ENCODE measurements at regions not wholly inside any gene's neighbourhood (a gene's known extent, or its start where the extent isn't known, plus 50 kb on each side); places are given as distances from the start of the nearest gene placed in this dataset.
A peak's percentile ranks its signal among the peaks of the same experiment; 100 is the strongest.

DNA sequence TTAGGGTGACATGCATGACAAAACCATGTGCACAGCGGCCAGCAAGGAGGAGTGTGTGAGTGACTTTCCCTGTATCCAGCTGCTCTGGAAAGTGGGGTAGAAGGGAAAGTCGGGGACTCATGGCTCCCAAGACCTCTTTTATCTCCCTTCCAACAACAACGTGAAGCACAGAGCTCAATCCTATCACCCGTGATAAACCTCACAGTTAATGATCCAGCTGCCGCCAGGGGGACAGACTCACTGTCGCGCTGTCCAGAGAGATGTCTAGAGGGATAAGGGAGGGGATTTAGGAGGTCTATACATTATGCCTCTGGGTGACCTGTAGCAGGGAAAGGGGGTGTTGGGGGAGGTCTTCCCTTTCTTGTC is 84.0 kb upstream of the SMNDC1 start:
- no peaks in the 10 kb centered on the region for H3K9me3 ChIP-seq (ENCODE audit: control insufficient read depth in 1 of 2, low read length in 2 of 2)
- H3K4me1 ChIP-seq (ENCODE audit: control insufficient read depth in 1 of 2, insufficient read depth in 2 of 2, low read length in 2 of 2), result peaks cover 25 to 26% of the 10 kb centered on the region in 2 donors
- no peak overlapping the region for H3K27ac ChIP-seq (ENCODE audit: low read depth, low read length)
- H3K4me3 ChIP-seq (ENCODE audit: low read depth in 1 of 2, low read length in 2 of 2), result no peak overlapping the region
- H3K27me3 ChIP-seq (ENCODE audit: control insufficient read depth in 1 of 2, insufficient read depth in 2 of 2, low read length in 2 of 2), result no peaks in the 10 kb centered on the region
- no peaks in the 10 kb centered on the region for H3K36me3 ChIP-seq (ENCODE audit: control insufficient read depth in 1 of 2, insufficient read depth in 2 of 2, low read length in 2 of 2)
- no peak overlapping the region for H3K9ac ChIP-seq (ENCODE audit: low read depth in 1 of 2, low read length in 2 of 2)

DNA sequence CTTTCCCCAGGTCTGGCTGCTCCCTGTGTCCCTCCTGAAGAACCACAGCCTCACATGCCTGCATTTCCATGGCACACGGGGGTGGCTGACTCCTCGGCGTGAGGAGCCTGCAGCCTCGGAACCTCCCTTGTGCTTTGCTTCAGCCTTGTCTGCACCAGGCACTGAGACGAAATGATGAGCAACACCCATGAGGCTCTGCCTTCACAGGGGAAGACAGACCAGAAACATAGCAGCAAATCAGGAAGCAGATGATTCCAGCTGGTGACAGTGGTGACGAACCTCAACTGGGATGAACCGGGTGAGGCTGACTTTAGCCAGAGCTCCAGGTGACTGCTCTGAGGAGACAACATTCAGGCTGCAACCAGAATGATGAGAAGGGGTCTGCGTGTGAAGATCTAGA is 84.5 kb upstream of the SMNDC1 start:
- Histone ChIP-seq H3K9ac (ENCODE audit: low read depth in 1 of 2, low read length in 2 of 2) (no peak overlapping the region), H3K27me3 (ENCODE audit: control insufficient read depth in 1 of 2, insufficient read depth in 2 of 2, low read length in 2 of 2) (no peaks in the 10 kb centered on the region)

DNA sequence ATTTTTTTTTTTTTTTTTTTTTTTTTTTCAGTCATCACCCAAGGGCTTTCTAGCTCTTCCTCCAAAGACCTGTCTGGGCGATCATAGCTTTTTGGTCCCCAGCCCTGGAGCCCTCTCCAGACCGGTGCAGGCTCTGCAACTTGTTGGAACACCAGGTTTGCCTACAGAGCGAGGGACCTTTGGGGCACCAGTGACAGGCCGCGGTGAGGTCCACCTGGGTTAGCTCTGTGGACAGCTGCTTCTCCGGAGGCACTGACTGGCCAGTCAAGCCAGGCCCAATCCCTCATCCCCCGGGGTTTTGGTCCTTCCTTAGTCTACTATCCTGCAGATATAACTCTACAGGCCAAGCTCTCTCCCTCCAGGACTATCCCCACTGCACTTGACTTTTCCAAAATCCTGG is 86.8 kb upstream of the SMNDC1 start:
- peaks cover 44 to 45% of the 10 kb centered on the region in 2 donors for H3K4me1 ChIP-seq (ENCODE audit: control insufficient read depth in 1 of 2, insufficient read depth in 2 of 2, low read length in 2 of 2)
- no peak overlapping the region for H3K27ac ChIP-seq (ENCODE audit: low read depth, low read length)
- H3K36me3 ChIP-seq (ENCODE audit: control insufficient read depth in 1 of 2, insufficient read depth in 2 of 2, low read length in 2 of 2), result no peaks in the 10 kb centered on the region
- H3K4me3 ChIP-seq (ENCODE audit: low read depth in 1 of 2, low read length in 2 of 2), result no peak overlapping the region
- no peaks in the 10 kb centered on the region for H3K27me3 ChIP-seq (ENCODE audit: control insufficient read depth in 1 of 2, insufficient read depth in 2 of 2, low read length in 2 of 2)
- H3K9ac ChIP-seq (ENCODE audit: low read depth in 1 of 2, low read length in 2 of 2), result no peak overlapping the region
- H3K9me3 ChIP-seq (ENCODE audit: control insufficient read depth in 1 of 2, low read length in 2 of 2), result no peaks in the 10 kb centered on the region

More for the DNA sequence above, 84.5 kb upstream of the SMNDC1 start:
- Histone ChIP-seq H3K9me3 (ENCODE audit: control insufficient read depth in 1 of 2, low read length in 2 of 2) (no peaks in the 10 kb centered on the region), H3K4me1 (ENCODE audit: control insufficient read depth in 1 of 2, insufficient read depth in 2 of 2, low read length in 2 of 2) (peaks cover 25 to 26% of the 10 kb centered on the region in 2 donors), H3K4me3 (ENCODE audit: low read depth in 1 of 2, low read length in 2 of 2) (no peak overlapping the region), H3K27ac (ENCODE audit: low read depth, low read length) (no peak overlapping the region), H3K36me3 (ENCODE audit: control insufficient read depth in 1 of 2, insufficient read depth in 2 of 2, low read length in 2 of 2) (no peaks in the 10 kb centered on the region)

DNA sequence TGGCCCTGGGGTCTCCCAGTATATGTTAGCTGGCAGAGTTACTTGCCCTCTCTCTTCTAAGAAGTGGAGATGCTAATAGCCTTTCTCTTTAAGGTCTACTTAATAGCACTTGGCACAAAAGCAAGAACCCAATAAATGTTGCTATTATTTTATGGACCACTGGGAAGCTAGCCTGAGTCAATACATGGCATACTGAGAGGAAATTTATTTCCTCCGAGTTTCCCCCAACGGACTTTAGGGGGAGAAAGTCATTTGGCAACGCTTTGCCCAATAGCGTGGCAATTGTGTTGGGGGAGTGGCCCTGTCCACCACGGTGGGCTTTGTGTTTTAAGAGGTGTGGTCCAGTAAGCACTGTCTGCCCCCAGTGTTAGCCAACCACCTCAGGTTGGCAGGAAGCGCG is 87.4 kb upstream of the SMNDC1 start:
- Histone ChIP-seq H3K36me3 (ENCODE audit: control insufficient read depth in 1 of 2, insufficient read depth in 2 of 2, low read length in 2 of 2) (no peaks in the 10 kb centered on the region), H3K4me1 (ENCODE audit: control insufficient read depth in 1 of 2, insufficient read depth in 2 of 2, low read length in 2 of 2) (peaks cover 45 to 47% of the 10 kb centered on the region in 2 donors), H3K4me3 (ENCODE audit: low read depth in 1 of 2, low read length in 2 of 2) (no peak overlapping the region), H3K9ac (ENCODE audit: low read depth in 1 of 2, low read length in 2 of 2) (no peak overlapping the region), H3K27ac (ENCODE audit: low read depth, low read length) (no peak overlapping the region), H3K9me3 (ENCODE audit: control insufficient read depth in 1 of 2, low read length in 2 of 2) (no peaks in the 10 kb centered on the region), H3K27me3 (ENCODE audit: control insufficient read depth in 1 of 2, insufficient read depth in 2 of 2, low read length in 2 of 2) (no peaks in the 10 kb centered on the region)

DNA sequence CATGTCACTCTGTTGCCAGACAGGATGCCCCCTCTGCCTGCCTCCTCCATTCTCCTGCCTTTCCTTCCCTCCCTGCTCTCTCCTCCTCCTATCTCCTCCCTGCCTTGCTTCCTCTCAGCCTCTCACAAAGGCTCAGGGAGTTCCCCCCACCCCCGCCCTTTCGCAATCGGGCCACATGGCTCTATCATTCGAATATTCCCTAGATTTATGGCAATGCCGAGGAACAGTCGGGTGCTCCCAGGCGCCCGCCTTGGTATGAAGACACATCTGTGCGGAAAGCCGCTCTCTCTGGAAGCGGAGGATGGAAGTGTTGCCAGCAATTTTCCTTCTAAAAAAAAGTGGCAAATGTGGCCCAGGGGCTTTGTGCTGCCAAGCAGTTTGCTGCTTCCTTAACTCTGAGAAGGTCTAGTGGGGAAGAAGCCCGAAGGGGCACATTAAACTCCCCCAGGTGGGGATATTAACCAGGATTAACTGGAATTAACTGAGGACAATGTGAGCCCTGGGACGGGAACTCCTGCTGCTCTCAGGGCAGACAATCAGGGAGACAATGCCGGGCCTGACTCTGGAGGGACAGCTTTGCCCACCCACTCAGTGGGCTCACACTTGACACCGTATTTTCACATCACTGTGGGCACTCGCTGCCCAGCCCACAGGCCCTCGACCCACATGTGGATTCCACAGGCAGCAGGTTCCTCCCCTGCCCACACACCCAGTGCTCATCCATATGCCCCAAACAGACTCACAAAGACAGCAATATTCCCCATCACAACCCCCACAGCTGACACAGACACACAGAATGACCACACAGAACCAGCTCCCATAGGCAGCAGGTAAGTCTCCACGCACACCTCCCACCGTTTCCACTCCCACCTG is 88.4 kb upstream of the SMNDC1 start:
- Histone ChIP-seq H3K36me3 (ENCODE audit: control insufficient read depth in 1 of 2, insufficient read depth in 2 of 2, low read length in 2 of 2) (no peaks in the 10 kb centered on the region), H3K9me3 (ENCODE audit: control insufficient read depth in 1 of 2, low read length in 2 of 2) (no peaks in the 10 kb centered on the region), H3K4me1 (ENCODE audit: control insufficient read depth in 1 of 2, insufficient read depth in 2 of 2, low read length in 2 of 2) (peaks cover 44 to 48% of the 10 kb centered on the region in 2 donors), H3K4me3 (ENCODE audit: low read depth in 1 of 2, low read length in 2 of 2) (peak overlapping the region in 1 of 2 donors; percentile 4), H3K27me3 (ENCODE audit: control insufficient read depth in 1 of 2, insufficient read depth in 2 of 2, low read length in 2 of 2) (no peaks in the 10 kb centered on the region), H3K9ac (ENCODE audit: low read depth in 1 of 2, low read length in 2 of 2) (no peak overlapping the region), H3K27ac (ENCODE audit: low read depth, low read length) (no peak overlapping the region)

DNA sequence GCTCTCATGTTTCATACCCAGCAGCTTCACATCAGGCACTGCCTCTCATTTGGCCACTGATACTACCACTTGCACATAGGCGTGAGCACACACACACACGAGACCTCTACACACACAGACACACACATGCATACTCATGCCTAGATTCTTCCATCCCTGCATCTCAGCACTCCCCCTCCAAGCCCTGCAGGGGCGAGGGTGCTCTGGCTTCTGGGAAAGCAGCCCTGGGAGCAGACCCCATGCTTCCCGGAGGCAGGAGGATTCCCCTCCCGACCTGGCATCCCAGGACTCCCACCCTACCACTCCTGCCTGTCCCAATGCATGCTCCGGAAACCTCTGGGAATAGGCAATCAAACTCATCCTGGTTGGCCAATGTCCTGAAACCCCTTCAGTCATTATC is 89.1 kb upstream of the SMNDC1 start:
- no peaks in the 10 kb centered on the region for H3K27me3 ChIP-seq (ENCODE audit: control insufficient read depth in 1 of 2, insufficient read depth in 2 of 2, low read length in 2 of 2)
- no peaks in the 10 kb centered on the region for H3K9me3 ChIP-seq (ENCODE audit: control insufficient read depth in 1 of 2, low read length in 2 of 2)
- no peak overlapping the region for H3K27ac ChIP-seq (ENCODE audit: low read depth, low read length)
- no peaks in the 10 kb centered on the region for H3K36me3 ChIP-seq (ENCODE audit: control insufficient read depth in 1 of 2, insufficient read depth in 2 of 2, low read length in 2 of 2)
- H3K4me3 ChIP-seq (ENCODE audit: low read depth in 1 of 2, low read length in 2 of 2), result no peak overlapping the region
- peaks cover 44 to 49% of the 10 kb centered on the region in 2 donors for H3K4me1 ChIP-seq (ENCODE audit: control insufficient read depth in 1 of 2, insufficient read depth in 2 of 2, low read length in 2 of 2)
- H3K9ac ChIP-seq (ENCODE audit: low read depth in 1 of 2, low read length in 2 of 2), result no peak overlapping the region

DNA sequence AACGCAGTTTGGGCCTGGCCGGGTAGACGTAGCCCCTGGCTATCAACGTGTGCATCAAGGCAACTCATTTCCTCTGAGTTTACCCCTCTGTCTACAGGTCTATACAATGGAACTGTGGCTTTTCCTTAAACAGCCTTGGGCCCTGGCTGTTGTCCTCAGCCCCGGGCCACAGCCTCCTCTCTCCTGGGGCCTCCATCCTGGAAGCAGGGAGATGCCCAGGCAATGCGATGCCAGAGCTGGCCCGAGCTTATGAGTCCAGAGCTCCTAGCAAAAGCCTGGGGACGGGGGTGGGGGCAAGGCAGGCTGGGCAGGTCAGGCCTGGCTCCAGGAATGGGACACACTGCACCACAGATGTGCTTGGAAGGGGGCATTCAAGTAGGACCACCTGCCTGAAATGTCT is 89.6 kb upstream of the SMNDC1 start:
- no peak overlapping the region for H3K9ac ChIP-seq (ENCODE audit: low read depth in 1 of 2, low read length in 2 of 2)
- no peaks in the 10 kb centered on the region for H3K9me3 ChIP-seq (ENCODE audit: control insufficient read depth in 1 of 2, low read length in 2 of 2)
- H3K4me3 ChIP-seq (ENCODE audit: low read depth in 1 of 2, low read length in 2 of 2), result no peak overlapping the region
- no peaks in the 10 kb centered on the region for H3K36me3 ChIP-seq (ENCODE audit: control insufficient read depth in 1 of 2, insufficient read depth in 2 of 2, low read length in 2 of 2)
- peaks cover 48 to 53% of the 10 kb centered on the region in 2 donors for H3K4me1 ChIP-seq (ENCODE audit: control insufficient read depth in 1 of 2, insufficient read depth in 2 of 2, low read length in 2 of 2)
- no peaks in the 10 kb centered on the region for H3K27me3 ChIP-seq (ENCODE audit: control insufficient read depth in 1 of 2, insufficient read depth in 2 of 2, low read length in 2 of 2)
- H3K27ac ChIP-seq (ENCODE audit: low read depth, low read length), result no peak overlapping the region

DNA sequence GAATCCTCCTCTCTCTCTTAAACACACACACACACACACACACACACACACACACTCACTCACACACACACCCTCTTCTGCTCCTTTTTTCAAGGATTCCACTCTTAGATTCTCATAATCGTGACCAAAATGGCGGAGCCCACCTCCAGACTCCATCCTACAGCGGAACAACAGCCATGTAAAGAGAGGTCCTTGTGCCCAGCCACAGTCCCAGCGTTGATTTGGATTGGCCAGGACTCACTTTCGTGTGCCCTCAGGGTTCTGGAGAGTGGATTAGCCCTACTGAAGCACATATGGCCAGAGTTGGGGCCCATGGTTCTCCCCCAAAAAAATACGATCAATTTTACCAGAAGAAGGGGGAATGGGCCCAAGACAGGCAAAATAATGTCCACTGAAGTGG is 90.2 kb upstream of the SMNDC1 start:
- Histone ChIP-seq H3K4me1 (ENCODE audit: control insufficient read depth in 1 of 2, insufficient read depth in 2 of 2, low read length in 2 of 2) (peaks cover 51 to 59% of the 10 kb centered on the region in 2 donors), H3K9me3 (ENCODE audit: control insufficient read depth in 1 of 2, low read length in 2 of 2) (no peaks in the 10 kb centered on the region)

DNA sequence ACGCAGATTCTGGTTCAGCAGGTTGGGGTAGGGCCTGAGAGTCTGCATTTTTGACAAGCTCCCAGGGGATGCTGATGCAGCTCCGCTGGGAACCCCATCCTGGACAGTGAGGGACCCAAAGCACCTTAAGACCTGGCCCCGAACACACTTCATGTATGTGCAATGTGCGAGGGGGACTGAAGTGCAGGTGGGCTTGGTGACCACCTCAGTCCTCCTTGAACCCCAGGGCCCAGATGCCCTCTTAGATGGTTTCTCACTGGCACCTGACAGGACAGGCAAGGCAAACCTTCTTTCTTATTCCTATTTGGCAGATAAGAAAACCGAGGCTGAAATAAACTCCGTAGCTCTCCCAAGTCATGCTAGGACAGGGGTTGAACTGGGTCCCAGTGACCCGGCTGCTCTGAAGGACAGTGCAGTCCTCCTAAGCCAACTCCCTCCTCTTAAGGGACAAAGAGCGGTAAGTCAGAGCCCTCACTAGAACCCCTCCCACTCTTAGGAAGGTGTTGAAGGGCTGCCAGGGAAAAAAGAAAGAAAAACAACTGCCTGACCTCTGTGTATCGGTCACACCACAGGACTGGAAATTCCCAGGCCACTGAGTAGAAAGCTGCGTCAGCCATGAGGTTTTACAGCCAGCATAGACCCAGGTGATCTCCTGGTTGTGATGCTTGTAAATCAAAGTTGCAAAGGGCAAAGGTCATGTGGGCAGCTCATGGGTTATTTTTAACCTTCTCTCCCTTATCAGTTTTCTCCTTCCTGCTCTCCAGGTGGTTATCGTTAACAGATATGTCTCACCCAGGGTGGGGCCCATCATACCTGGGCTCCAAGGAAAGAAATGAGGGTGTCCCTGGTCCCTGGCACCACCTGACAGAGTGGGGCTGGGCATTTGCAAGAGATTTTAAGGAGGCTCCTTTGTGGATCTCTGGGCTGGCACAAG is 90.9 kb upstream of the SMNDC1 start:
- Histone ChIP-seq H3K27me3 (ENCODE audit: control insufficient read depth in 1 of 2, insufficient read depth in 2 of 2, low read length in 2 of 2) (no peaks in the 10 kb centered on the region), H3K4me3 (ENCODE audit: low read depth in 1 of 2, low read length in 2 of 2) (peak overlapping the region; percentile 6 to 23), H3K36me3 (ENCODE audit: control insufficient read depth in 1 of 2, insufficient read depth in 2 of 2, low read length in 2 of 2) (no peaks in the 10 kb centered on the region), H3K4me1 (ENCODE audit: control insufficient read depth in 1 of 2, insufficient read depth in 2 of 2, low read length in 2 of 2) (peaks cover 51 to 66% of the 10 kb centered on the region in 2 donors), H3K27ac (ENCODE audit: low read depth, low read length) (peak overlapping the region; percentile 54), H3K9me3 (ENCODE audit: control insufficient read depth in 1 of 2, low read length in 2 of 2) (no peaks in the 10 kb centered on the region), H3K9ac (ENCODE audit: low read depth in 1 of 2, low read length in 2 of 2) (peak overlapping the region in 1 of 2 donors; percentile 26)

More for the DNA sequence above, 90.2 kb upstream of the SMNDC1 start:
- H3K4me3 ChIP-seq (ENCODE audit: low read depth in 1 of 2, low read length in 2 of 2), result no peak overlapping the region
- H3K36me3 ChIP-seq (ENCODE audit: control insufficient read depth in 1 of 2, insufficient read depth in 2 of 2, low read length in 2 of 2), result no peaks in the 10 kb centered on the region
- H3K9ac ChIP-seq (ENCODE audit: low read depth in 1 of 2, low read length in 2 of 2), result no peak overlapping the region
- no peaks in the 10 kb centered on the region for H3K27me3 ChIP-seq (ENCODE audit: control insufficient read depth in 1 of 2, insufficient read depth in 2 of 2, low read length in 2 of 2)
- no peak overlapping the region for H3K27ac ChIP-seq (ENCODE audit: low read depth, low read length)

DNA sequence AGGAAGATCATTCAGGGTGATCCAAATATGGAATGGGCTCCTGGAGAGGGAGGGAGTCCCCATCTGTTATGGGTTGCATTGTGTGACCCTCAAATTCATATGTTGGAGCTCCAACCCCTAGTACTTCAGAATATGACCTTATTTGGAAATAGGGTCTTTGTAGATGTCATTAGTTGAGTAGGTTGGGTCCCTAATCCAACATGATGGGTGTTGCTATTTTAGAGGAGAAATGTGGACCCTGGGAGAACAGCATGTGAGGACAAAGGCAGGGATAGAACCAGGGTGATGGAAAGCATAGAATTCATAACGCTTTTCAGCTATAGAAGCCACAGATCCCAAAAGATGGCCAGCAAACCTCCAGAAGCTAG is 91.5 kb upstream of the SMNDC1 start:
- H3K9ac ChIP-seq (ENCODE audit: low read depth in 1 of 2, low read length in 2 of 2), result no peak overlapping the region
- H3K9me3 ChIP-seq (ENCODE audit: control insufficient read depth in 1 of 2, low read length in 2 of 2), result no peaks in the 10 kb centered on the region
- no peak overlapping the region for H3K27ac ChIP-seq (ENCODE audit: low read depth, low read length)
- peaks cover 51 to 66% of the 10 kb centered on the region in 2 donors for H3K4me1 ChIP-seq (ENCODE audit: control insufficient read depth in 1 of 2, insufficient read depth in 2 of 2, low read length in 2 of 2)
- no peaks in the 10 kb centered on the region for H3K27me3 ChIP-seq (ENCODE audit: control insufficient read depth in 1 of 2, insufficient read depth in 2 of 2, low read length in 2 of 2)
- no peak overlapping the region for H3K4me3 ChIP-seq (ENCODE audit: low read depth in 1 of 2, low read length in 2 of 2)
- H3K36me3 ChIP-seq (ENCODE audit: control insufficient read depth in 1 of 2, insufficient read depth in 2 of 2, low read length in 2 of 2), result no peaks in the 10 kb centered on the region
